ENCODE measurements at regions not wholly inside any gene's neighbourhood (a gene's known extent, or its start where the extent isn't known, plus 50 kb on each side); places are given as distances from the start of the nearest gene placed in this dataset.

GRCh38 chr4:123308667-123309066, 87.9 kb upstream of the SPRY1 start:
- TF ChIP-seq CTCF (IDR thresholded peaks at IDR 0.05 in 4 of 5, conservative IDR thresholded peaks at IDR 0.05 in 1 of 5) (no peak), POLR2A (IDR thresholded peaks at IDR 0.05) (no peak)

Measured in gastrocnemius medialis (tissue), 4 donors.